ENCODE measurements at regions not wholly inside any gene's neighbourhood (a gene's known extent, or its start where the extent isn't known, plus 50 kb on each side); places are given as distances from the start of the nearest gene placed in this dataset.

DNA sequence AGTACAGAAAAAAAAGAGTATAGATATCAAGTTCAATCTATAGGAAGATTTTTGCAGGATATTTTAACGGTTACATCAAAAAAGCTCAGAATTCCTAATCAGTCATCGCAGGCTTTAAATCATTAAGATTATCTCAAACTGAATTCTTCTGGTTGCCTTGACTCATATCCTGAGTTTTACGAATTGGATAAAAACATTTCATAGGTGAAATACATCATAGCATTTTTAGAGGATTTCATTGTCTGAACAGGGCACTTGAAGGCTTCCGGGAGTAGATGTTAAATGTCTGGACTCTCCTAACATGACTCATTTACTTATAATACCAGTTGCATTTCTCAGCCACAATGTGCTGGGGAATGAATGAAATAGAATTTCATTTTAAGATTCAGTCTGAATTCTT, 2216.6 kb upstream of the RAG2 start:
- TF ChIP-seq, protein P1, sequence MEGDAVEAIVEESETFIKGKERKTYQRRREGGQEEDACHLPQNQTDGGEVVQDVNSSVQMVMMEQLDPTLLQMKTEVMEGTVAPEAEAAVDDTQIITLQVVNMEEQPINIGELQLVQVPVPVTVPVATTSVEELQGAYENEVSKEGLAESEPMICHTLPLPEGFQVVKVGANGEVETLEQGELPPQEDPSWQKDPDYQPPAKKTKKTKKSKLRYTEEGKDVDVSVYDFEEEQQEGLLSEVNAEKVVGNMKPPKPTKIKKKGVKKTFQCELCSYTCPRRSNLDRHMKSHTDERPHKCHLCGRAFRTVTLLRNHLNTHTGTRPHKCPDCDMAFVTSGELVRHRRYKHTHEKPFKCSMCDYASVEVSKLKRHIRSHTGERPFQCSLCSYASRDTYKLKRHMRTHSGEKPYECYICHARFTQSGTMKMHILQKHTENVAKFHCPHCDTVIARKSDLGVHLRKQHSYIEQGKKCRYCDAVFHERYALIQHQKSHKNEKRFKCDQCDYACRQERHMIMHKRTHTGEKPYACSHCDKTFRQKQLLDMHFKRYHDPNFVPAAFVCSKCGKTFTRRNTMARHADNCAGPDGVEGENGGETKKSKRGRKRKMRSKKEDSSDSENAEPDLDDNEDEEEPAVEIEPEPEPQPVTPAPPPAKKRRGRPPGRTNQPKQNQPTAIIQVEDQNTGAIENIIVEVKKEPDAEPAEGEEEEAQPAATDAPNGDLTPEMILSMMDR (IDR thresholded peaks at IDR 0.05), result no peak
- TF ChIP-seq POLR2AphosphoS5 (IDR thresholded peaks at IDR 0.05; ENCODE audit: low read depth, low read length), result no peak

Data from Panc1 (cell line).